GM06990 (cell line): ENCODE measurements at regions not wholly inside any gene's neighbourhood (a gene's known extent, or its start where the extent isn't known, plus 50 kb on each side); places are given as distances from the start of the nearest gene placed in this dataset.

Experiments
- DNase-seq: peaks from one replicate; pipeline ENCODE4 v3.0.0-alpha.2; 2011; ENCODE audit not compliant: insufficient read length; ENCODE audit errors: extremely low read depth
- H3K27me3 ChIP-seq: replicated peaks from 2 replicates; pipeline ENCODE4 v1.6.0; 2011; ENCODE audit warnings: low read length; ENCODE audit not compliant: control insufficient read depth, insufficient read depth
- H3K36me3 ChIP-seq: 2 replicates; pipeline ENCODE4 v1.5.1; 2011; ENCODE audit warnings: low read length; ENCODE audit not compliant: control insufficient read depth, insufficient read depth
- H3K4me3 ChIP-seq: replicated peaks from 2 replicates; pipeline ENCODE4 v1.5.1; 2011; ENCODE audit warnings: low read depth, mild to moderate bottlenecking, control low read depth, low read length
- CTCF ChIP-seq: IDR thresholded peaks from 2 replicates; pipeline ENCODE4 v1.5.1; 2011; ENCODE audit warnings: low read length, control low read depth, mild to moderate bottlenecking, inconsistent platforms; ENCODE audit not compliant: insufficient read depth, poor library complexity, severe bottlenecking

- no peak for DNase-seq
- Histone ChIP-seq H3K27me3 (no peaks in the 10 kb centered on the region), H3K4me3 (no peak overlapping the region), H3K36me3 (no peaks in the 10 kb centered on the region)
- TF ChIP-seq CTCF, result no peak
These were observed 126.5 kb upstream of the CITED2 start for GRCh38 chr6:139500977-139501376.

GRCh38 chr6:139498715-139499114 lies 124.3 kb upstream of the CITED2 start:
- no peak for TF ChIP-seq CTCF
- Histone ChIP-seq H3K4me3 (no peak overlapping the region), H3K36me3 (no peaks in the 10 kb centered on the region), H3K27me3 (no peaks in the 10 kb centered on the region)
- no peak for DNase-seq

- Histone ChIP-seq H3K4me3 (no peak overlapping the region), H3K27me3 (no peaks in the 10 kb centered on the region), H3K36me3 (no peaks in the 10 kb centered on the region)
- TF ChIP-seq CTCF, result no peak
- no peak for DNase-seq
These were observed 123.0 kb upstream of the CITED2 start for GRCh38 chr6:139497345-139497961.

- H3K4me3 ChIP-seq, result no peak overlapping the region
- no peaks in the 10 kb centered on the region for H3K27me3 ChIP-seq
- no peak for DNase-seq
- no peak for TF ChIP-seq CTCF
- no peaks in the 10 kb centered on the region for H3K36me3 ChIP-seq
These were observed 122.4 kb upstream of the CITED2 start for GRCh38 chr6:139496654-139497344.

- no peak overlapping the region for H3K4me3 ChIP-seq
- no peaks in the 10 kb centered on the region for H3K27me3 ChIP-seq
- no peak for DNase-seq
- no peaks in the 10 kb centered on the region for H3K36me3 ChIP-seq
- no peak for TF ChIP-seq CTCF
These were observed 120.0 kb upstream of the CITED2 start for GRCh38 chr6:139494376-139494990.
